ENCODE measurements at regions not wholly inside any gene's neighbourhood (a gene's known extent, or its start where the extent isn't known, plus 50 kb on each side); places are given as distances from the start of the nearest gene placed in this dataset.

GRCh38 chr13:40148742-40149141 is 493.3 kb downstream of the COG6 start:
- TF ChIP-seq NANOG (IDR thresholded peaks at IDR 0.05; ENCODE audit: borderline replicate concordance) (no peak), REST (IDR thresholded peaks at IDR 0.05; ENCODE audit: unreplicated experiment) (no peak), POLR2AphosphoS5 (IDR thresholded peaks at IDR 0.05; ENCODE audit: low read depth) (no peak), STAT1 (IDR thresholded peaks at IDR 0.05; ENCODE audit: unreplicated experiment) (no peak), ZNF331 (CRISPR knock-in tag; IDR thresholded peaks at IDR 0.05; ENCODE audit: low read depth) (no peak), EZH2 (IDR thresholded peaks at IDR 0.05; ENCODE audit: low read depth, unreplicated experiment) (no peak), JUNB (IDR thresholded peaks at IDR 0.05; ENCODE audit: unreplicated experiment) (no peak), CREB1 (CRISPR knock-in tag; IDR thresholded peaks at IDR 0.05; ENCODE audit: low read depth) (no peak), EZH2phosphoT487 (IDR thresholded peaks at IDR 0.05; ENCODE audit: unreplicated experiment) (no peak)
- TF ChIP-seq, protein P1, sequence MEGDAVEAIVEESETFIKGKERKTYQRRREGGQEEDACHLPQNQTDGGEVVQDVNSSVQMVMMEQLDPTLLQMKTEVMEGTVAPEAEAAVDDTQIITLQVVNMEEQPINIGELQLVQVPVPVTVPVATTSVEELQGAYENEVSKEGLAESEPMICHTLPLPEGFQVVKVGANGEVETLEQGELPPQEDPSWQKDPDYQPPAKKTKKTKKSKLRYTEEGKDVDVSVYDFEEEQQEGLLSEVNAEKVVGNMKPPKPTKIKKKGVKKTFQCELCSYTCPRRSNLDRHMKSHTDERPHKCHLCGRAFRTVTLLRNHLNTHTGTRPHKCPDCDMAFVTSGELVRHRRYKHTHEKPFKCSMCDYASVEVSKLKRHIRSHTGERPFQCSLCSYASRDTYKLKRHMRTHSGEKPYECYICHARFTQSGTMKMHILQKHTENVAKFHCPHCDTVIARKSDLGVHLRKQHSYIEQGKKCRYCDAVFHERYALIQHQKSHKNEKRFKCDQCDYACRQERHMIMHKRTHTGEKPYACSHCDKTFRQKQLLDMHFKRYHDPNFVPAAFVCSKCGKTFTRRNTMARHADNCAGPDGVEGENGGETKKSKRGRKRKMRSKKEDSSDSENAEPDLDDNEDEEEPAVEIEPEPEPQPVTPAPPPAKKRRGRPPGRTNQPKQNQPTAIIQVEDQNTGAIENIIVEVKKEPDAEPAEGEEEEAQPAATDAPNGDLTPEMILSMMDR (conservative IDR thresholded peaks at IDR 0.05; ENCODE audit: low read depth in 2 of 2): no peak
- TF ChIP-seq, protein P2, sequence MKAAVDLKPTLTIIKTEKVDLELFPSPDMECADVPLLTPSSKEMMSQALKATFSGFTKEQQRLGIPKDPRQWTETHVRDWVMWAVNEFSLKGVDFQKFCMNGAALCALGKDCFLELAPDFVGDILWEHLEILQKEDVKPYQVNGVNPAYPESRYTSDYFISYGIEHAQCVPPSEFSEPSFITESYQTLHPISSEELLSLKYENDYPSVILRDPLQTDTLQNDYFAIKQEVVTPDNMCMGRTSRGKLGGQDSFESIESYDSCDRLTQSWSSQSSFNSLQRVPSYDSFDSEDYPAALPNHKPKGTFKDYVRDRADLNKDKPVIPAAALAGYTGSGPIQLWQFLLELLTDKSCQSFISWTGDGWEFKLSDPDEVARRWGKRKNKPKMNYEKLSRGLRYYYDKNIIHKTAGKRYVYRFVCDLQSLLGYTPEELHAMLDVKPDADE (IDR thresholded peaks at IDR 0.05): no peak
- TF ChIP-seq, protein P3, sequence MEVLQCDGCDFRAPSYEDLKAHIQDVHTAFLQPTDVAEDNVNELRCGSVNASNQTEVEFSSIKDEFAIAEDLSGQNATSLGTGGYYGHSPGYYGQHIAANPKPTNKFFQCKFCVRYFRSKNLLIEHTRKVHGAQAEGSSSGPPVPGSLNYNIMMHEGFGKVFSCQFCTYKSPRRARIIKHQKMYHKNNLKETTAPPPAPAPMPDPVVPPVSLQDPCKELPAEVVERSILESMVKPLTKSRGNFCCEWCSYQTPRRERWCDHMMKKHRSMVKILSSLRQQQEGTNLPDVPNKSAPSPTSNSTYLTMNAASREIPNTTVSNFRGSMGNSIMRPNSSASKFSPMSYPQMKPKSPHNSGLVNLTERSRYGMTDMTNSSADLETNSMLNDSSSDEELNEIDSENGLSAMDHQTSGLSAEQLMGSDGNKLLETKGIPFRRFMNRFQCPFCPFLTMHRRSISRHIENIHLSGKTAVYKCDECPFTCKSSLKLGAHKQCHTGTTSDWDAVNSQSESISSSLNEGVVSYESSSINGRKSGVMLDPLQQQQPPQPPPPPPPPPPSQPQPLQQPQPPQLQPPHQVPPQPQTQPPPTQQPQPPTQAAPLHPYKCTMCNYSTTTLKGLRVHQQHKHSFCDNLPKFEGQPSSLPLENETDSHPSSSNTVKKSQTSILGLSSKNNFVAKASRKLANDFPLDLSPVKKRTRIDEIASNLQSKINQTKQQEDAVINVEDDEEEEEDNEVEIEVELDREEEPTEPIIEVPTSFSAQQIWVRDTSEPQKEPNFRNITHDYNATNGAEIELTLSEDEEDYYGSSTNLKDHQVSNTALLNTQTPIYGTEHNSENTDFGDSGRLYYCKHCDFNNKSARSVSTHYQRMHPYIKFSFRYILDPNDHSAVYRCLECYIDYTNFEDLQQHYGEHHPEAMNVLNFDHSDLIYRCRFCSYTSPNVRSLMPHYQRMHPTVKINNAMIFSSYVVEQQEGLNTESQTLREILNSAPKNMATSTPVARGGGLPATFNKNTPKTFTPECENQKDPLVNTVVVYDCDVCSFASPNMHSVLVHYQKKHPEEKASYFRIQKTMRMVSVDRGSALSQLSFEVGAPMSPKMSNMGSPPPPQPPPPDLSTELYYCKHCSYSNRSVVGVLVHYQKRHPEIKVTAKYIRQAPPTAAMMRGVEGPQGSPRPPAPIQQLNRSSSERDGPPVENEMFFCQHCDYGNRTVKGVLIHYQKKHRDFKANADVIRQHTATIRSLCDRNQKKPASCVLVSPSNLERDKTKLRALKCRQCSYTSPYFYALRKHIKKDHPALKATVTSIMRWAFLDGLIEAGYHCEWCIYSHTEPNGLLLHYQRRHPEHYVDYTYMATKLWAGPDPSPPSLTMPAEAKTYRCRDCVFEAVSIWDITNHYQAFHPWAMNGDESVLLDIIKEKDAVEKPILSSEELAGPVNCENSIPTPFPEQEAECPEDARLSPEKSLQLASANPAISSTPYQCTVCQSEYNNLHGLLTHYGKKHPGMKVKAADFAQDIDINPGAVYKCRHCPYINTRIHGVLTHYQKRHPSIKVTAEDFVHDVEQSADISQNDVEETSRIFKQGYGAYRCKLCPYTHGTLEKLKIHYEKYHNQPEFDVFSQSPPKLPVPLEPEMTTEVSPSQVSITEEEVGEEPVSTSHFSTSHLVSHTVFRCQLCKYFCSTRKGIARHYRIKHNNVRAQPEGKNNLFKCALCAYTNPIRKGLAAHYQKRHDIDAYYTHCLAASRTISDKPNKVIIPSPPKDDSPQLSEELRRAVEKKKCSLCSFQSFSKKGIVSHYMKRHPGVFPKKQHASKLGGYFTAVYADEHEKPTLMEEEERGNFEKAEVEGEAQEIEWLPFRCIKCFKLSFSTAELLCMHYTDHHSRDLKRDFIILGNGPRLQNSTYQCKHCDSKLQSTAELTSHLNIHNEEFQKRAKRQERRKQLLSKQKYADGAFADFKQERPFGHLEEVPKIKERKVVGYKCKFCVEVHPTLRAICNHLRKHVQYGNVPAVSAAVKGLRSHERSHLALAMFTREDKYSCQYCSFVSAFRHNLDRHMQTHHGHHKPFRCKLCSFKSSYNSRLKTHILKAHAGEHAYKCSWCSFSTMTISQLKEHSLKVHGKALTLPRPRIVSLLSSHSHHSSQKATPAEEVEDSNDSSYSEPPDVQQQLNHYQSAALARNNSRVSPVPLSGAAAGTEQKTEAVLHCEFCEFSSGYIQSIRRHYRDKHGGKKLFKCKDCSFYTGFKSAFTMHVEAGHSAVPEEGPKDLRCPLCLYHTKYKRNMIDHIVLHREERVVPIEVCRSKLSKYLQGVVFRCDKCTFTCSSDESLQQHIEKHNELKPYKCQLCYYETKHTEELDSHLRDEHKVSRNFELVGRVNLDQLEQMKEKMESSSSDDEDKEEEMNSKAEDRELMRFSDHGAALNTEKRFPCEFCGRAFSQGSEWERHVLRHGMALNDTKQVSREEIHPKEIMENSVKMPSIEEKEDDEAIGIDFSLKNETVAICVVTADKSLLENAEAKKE (CRISPR knock-in tag; IDR thresholded peaks at IDR 0.05): no peak

All from GM23338 (cell line).